ENCODE measurements at regions not wholly inside any gene's neighbourhood (a gene's known extent, or its start where the extent isn't known, plus 50 kb on each side); places are given as distances from the start of the nearest gene placed in this dataset.
A peak's percentile ranks its signal among the peaks of the same experiment; 100 is the strongest.

DNA sequence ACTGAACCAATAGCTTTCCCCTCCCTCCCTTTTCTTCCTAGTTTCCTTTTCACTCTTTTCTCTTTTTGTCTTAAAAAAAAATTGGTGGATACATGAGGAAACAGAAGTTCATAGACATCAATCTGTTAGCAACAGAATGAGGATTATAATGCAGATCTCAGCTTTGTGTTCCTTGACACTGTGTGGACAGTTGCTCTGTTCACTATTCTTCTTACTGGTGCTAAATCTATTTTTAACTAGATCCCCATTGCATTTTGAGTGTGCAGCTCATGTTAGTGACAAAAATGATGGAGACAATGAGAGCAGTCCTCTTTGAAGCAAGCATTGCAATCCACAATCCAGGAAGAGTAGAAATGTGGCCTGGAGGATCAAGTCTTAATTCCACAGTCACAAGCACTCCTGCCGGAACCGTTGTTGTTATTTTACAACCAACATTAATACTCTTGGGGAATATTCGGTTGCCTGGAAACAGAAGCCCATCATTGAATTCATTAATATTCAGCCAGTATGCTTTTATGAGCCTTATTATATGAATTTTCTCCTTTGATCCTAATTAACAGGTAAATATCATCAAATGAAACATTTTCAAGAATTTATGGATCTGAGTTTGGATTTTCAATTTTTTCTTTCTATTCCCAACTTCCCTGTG lies 1016.8 kb downstream of the NTRK3 start:
- DNase-seq (ENCODE audit: low spot score): no peak

DNA sequence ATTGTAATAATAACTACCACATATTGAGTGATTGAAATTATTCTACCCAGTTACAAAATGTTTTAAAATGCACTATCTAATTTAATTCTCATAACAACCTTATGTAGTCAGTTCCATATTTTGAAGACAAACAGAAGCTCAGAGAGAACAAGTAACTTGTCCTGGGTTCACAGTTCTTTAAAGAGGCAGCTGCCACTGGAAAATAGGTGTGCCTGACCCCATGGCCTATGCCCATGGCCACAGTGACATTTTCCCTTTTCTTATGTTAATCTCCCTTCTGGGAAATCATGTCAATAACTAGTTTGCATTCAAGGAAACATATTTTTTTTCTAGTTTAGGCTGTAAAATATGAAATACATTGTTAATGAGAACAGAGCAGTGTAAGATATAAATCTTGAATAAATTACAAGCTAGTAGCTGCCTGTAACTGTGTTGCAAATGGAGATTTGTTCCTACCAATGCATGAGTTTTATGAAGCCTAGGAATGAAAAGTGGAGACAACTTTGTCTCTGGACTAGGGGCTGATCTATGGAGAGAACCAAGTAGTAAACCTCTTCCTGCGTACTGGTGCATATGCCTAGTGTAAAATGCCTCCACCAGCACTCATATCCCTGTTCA lies 1018.0 kb downstream of the NTRK3 start:
- DNase-seq (ENCODE audit: low spot score): no peak

DNA sequence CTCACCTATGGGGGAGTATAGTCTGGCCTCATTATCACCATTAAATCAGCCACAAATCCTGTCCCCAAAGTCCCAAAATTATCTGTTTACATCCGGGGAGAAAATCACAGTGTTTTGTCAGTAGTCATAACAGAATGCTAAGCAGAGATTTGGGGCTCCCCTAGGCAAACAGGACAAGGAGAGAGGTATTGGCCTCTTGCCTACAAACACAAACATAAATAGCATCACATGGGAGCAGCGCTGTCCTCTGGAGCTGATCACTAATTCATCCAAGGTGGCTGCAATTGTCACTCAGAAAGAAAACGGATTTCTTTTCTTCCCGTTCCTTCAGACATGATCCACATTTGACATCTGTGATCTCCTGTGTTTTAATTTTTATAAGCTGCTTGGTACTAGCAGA lies 1028.1 kb downstream of the NTRK3 start:
- DNase-seq (ENCODE audit: low spot score): no peak

DNA sequence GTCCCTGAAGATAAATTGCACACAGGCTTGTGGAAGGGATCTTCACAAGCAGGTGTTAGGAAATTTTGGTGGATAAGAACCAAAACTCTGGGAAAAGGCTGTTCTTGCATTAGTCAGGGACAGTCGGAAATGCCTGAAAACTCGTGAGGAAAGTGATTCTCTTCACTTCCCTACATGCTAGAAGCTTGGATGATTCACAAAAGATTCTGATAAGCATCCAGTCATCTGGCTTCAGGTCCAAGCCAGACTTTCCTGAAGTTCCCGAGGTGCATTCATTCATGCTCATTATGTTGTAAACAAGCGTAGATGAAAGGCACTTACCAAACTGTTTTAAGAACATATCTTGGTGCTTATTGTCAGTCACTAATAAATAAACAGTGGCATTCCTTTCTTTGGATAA lies 1028.7 kb downstream of the NTRK3 start:
- no peak for DNase-seq (ENCODE audit: low spot score)

DNA sequence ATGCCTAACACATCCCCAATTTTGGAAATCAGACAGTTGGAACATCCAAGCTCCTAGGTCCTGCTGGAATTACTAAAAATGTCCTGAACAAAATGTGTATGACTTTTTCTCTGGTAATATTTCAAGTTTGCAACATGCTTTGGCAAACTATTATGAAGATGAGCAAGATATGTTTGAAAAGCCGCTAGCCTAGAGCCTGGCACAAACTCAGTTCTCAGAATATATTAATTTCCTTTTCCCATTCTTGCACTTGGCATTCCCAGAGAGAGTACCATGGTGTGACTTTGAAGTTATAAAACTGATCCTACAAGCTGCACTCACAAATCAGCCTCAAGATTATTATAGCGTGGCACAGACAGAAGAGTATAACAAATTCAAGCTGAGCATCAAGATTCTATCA lies 1031.1 kb downstream of the NTRK3 start:
- no peak for DNase-seq (ENCODE audit: low spot score)

DNA sequence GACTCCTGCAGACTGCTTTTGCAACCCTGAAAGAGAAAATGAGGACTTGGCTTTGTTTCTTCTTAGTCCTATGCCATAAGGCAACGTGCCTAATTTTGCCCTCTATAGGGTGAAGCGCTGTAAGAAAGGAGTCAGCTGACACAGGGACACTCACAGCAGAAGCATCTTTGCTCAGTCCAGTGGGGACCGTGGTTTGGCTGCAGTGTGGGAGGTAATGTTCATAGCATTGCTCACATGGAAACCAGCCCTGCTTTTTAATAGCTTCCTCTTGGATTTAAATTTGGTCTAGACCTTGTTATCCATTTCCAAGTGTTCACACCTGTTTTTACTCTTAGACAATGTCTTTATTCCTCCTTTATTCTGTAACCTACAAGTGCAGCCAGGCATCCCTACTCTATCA lies 1032.1 kb downstream of the NTRK3 start:
- DNase-seq (ENCODE audit: low spot score): no peak

DNA sequence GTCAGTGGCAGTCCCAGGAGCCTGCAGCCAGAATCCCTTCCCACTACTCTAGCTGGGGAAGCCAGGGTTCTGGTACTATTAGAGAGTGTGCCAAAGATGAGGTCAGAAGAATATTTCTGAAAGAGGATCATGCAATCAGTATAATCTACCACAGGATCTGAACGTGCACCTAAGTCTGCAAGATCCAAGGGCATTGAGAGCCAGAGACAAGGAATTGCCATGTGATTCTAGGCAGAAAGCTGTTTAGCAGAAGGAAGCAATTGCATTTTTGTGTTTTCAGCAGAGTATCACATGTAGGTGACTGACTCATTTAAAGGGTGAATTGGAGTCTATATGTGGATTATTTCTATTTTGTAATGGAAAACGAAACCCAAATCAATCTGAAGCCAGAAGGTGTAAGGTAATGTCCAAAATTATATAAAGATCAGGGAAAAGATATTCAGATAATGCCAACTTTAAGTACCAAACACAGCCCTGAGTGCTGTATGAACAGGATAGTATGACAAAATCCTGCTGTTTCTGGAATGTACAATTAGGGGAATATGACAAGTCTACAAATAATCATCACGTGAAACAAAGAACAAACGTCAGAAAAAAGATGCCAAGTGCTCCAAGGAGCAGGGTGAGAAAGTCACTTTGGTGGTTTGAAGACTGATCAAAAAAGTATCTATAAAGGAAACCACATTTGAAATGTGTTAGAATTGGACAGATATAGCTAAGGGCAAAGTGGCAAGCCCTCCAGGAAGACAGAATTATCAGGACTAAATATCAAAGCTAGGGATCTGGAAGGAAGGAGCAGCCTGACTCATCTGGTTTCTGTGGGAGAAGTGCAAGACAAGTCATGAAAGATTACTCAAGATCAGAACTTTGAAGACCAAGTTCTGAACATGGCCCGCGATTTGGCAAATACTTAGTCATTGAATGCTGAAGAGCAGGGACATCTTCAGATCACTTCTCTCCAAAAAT lies 1036.6 kb downstream of the NTRK3 start:
- DNase-seq (ENCODE audit: low spot score): no peak

DNA sequence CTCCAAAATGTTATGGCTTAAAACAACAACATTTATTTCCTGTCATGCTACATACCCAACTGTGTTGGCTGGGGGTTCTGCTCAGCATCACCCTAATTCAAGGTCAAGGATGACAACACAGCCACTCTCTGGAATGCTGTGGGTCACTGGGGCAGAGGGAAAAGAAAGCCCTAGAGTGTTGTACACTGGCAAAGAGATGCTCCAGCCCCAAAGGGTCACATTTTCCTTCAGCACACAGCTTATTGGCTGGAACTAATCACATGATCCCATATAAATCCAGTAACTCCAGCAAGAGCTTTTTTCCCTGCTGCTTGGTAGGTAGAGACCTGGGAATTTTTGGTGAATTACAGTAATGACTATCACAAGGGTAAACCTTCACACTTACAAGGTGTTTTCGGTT lies 1041.4 kb downstream of the NTRK3 start:
- no peak for DNase-seq (ENCODE audit: low spot score)

DNA sequence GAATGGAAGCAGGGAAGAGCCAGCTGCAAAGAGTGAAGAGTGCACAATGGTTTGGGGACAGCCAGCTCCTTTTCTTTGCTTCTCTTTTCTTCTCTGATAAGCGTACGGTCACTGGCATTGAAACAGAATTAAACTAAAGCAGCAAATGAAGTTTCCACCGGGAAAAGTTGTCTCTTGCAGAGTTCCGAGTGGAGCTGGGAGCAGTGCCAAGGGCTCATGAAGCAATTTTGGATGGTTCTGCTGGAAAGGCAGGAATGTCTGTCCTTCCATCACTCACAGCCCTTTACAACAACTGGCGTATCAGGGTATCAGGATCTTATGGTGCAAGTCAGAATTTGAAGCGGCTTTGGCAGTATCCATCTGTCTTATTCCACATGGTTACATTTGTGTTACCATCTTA lies 1042.9 kb downstream of the NTRK3 start:
- no peak for DNase-seq (ENCODE audit: low spot score)

DNA sequence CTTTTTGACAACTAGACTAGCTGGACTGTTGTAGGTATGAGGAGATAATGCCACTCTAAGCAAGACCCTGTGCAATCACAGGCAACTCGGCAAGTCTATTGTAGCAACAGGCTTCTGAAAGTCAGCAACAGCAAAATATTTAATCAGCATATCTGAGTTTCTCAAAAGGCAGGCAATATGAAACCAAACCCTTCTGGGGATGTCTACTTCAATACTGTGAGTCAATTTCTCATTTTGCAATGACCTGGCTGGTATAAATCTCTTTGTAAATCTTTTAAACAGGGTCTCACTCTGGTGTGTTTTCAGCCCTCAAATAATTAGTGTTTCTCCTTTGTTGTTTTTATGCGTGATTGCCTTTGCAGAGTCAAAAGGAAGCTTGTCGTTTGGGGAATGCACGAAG lies 1044.5 kb downstream of the NTRK3 start:
- no peak for DNase-seq (ENCODE audit: low spot score)

DNA sequence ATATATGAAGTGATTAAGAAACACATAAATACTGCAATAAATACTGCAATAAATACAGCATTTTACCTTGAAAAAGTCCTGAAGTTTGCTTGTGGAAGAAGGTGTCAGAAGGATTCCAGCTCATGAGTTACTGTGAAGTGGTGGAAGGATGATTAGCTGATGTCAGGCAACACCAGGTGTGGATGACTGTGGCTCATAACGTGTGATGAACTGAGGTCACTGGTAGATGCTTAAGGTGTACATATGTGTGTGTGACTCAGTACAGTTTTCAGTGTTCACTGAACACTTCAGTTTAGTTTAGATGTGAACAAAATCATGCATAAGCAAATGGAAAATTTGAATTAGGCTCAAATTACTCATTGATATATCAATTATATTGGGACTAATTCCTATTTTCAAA lies 1045.0 kb downstream of the NTRK3 start:
- DNase-seq (ENCODE audit: low spot score): no peak

DNA sequence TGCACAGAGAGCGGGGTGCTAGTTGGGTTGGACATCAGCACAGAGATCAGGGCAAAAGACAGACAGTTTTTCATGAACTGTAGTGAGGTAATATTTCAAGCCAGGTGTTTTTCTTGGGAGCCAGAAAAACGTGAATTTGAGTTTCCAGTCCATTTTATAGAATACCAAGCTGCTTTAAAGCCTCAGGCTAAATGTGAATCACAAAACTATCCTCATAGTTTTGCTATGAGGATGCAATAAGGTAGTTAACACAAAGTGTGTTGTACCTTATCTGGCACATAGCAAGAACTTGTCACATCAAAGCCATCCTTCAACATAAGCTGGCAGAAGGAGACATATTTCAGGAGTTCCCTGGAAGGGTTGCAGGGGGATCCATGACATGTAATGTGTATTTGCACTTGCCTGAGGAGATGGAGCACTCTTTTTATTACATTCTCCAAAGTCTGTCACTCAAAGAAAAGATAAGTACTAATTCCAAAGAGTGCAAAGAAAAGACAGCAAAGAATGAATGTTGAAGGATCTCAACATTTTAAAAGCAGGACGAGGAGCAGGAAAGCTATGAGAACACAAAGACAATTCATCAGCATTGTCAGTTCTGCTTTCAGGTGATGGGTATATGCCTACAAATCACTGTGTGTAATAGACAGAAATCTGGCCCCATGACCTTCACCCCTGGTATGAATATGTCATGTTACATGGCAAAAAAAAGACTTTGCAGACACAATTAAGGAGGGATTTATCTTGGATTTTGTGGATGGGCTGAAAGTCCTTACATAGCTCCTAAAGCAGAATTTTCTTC lies 1046.4 kb downstream of the NTRK3 start:
- no peak for DNase-seq (ENCODE audit: low spot score)

DNA sequence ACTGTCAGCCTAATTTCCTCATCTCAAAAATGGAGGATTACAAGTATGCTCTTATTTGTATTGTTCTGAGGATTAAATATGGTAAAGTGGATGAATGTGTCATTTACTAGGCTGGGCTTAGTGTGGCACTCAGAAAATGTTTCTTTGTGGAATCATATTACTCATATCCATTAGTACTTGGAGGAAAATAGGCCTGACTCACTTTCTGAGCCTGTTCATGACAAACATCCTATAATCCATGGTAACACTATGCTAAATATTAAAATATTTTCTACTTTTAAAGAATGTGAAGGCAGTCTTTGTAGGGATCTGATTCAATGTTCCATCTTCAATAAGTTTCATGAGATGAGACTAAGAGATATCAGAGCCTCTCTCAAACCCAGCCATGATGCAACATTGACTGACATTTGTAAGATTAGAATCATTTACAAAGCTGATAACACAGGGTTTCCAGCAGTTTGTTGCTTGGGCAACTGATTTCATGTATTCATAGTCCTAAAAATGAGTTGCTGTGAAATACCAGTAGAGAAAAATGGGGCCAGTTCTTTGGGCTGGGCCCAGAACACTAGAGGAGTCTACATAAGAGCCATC lies 1048.5 kb downstream of the NTRK3 start:
- peak; percentile 21 for DNase-seq (ENCODE audit: low spot score)

DNA sequence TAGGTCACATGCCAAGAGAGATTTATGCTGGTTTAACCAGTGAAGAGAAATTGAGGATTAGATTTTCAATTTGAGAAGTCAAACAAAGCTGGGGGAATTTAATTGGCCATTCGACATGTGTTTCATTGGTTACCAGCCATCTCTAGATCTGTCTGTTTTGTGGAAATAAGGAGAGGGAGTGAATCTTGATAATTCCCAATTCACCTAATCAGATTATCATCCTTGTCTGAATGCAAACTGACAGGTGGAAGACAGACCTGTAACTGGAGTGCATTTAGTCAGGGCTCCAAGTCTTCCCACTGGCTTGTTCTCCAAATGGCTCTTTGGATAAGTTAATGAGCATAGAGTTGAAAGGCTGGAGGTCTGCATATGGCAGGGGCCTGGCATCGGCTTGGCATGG lies 1049.3 kb downstream of the NTRK3 start:
- no peak for DNase-seq (ENCODE audit: low spot score)

DNA sequence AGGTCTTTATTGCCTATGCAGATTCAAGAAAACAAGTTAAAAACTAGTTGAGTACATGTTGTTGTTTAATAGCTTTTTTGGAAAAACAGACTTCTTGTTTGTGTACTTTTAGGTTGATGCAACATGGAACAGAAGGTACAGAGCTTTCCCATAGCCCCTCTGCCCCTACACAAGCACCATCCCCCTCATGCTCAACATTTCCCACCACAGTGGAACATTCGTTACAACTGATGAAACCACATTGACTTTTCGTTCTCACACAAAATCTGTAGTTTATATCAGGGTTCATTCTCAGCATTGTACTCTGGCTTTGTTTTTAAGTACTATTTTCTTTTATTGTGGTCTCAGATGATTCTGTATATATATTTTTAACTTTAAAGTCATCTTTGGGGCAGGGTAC lies 1054.6 kb downstream of the NTRK3 start:
- DNase-seq (ENCODE audit: low spot score): no peak

DNA sequence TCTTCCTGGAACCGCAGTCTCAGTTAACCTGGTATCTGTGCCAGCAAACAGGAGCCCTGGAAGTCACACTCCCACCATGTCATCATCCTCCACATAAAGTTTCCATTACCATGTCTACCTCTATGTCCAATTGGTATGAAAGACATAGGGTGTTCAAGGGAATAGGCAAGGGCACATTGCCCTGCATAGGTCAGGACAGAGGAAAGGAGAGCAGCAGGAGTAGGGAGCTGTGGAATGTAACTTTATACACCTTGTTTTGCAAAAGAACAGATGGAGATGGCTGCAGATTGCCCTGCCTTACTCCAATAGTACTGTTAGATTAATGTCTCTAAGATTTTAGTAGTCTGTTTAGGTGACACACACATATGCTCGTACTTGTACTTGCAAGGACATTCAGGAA lies 1056.4 kb downstream of the NTRK3 start:
- DNase-seq (ENCODE audit: low spot score): no peak

DNA sequence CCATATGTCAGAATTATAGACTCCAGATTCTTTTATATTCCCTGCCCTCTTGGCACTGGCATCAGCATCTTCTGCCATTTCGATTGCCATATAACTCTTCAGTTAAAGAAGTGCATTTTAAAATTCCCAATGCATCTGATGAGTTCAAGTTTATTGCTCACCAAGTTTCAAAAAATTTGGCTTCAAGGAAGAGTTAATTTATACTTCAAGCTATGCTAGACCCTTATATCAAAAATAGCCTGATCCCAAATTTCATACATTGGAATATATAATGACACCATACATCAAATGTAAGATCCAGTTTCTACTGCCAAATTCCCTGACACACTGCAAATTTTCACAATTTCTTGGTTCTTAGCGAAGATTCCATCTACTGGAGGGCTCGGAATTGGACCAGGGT lies 1058.6 kb downstream of the NTRK3 start:
- no peak for DNase-seq (ENCODE audit: low spot score)

DNA sequence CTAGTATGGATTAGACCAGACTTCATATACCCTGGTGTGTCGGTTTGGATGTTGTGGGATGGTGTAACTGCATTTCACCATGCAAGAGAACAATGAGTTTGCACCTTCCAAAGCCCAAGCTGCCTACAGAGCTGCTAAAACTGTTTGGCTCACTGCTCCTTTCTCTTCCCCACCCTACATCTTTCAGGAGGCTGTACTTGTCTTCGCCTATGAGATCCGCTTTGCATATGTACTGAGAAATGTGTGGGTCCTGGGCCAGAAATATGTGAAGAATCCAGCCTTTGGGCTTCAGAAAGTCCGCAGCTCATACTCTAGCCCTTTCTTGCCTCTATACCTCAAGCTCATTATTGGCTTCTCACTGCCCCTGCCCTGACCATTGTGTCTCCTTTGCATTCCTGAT lies 1060.0 kb downstream of the NTRK3 start:
- DNase-seq (ENCODE audit: low spot score): no peak

DNA sequence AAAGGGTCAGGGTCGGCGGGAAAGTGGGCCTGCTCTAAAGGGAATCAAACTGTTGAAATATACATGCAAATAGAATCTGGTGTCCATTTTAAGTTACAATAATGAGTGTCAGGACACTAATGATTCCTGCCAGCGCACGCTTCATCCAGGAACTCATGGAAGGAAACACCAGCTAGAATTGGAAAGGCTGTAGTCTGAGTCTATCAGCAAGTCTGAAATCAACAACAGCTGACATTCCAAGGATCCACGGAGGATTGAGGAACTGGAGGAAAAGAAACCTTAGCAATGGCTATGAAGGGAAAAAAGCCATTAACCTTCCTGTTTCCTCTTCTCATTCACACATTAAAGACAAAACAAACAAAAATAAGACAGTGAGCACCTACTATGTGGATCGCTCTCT lies 1063.1 kb downstream of the NTRK3 start:
- DNase-seq (ENCODE audit: low spot score): no peak

DNA sequence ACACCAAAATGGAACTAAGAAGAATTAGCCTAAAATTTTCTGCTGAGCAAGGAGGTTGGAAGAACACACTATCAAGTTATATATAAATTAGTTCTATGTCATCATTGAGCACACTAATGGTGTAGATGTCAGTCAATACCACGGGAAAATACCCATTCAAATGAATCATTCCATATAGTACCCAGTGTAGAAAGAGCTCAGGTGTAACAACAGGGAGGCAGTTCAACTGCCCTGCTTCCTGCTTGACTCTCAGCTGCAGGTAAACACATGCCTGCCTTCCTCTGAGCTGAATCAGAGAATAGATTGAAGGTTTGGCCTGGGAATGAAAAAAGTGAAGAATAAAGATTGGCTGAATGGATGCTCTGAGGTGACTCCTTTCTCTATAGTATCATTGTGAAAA lies 1088.0 kb downstream of the AGBL1 start:
- DNase-seq (ENCODE audit: low spot score): no peak

DNA sequence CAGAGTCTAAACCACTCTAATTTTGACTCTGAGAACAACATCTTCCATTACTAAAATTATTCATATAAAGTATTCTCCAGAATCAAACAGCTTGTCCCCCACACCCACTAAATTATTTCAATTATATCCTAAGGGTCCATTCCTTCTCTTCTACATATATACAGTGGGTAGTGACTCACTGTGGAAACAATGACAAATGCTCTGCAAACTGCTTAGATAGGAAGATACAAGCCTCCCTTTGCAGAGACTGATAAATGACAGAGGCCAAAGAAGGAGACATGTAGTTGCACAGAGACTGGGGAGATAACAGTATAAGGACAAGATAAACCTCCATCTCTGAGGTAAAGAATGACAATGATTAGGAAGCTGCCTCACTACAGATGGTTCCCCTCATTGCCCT lies 1087.4 kb downstream of the AGBL1 start:
- no peak for DNase-seq (ENCODE audit: low spot score)

DNA sequence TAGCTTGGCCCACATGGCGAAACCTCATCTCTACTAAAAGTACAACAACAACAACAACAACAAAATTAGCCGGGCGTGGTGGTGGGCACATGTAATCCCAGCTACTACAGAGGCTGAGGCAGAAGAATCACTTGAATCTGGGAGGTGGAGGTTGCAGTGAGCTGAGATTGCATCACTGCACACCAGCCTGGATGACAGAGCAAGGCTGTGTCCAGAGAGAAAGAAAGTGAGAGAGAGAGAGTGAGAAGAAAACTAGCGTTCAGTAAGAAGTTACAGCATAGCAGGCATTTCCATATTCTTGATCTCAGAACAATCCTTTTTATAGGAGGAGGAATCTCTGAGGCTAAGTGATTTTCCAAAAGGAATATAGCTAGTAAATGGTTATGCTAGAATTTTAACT lies 1076.1 kb downstream of the AGBL1 start:
- DNase-seq (ENCODE audit: low spot score): no peak

All from RKO (cell line).